Esophagus muscularis mucosa (tissue), 4 donors: ENCODE measurements at regions not wholly inside any gene's neighbourhood (a gene's known extent, or its start where the extent isn't known, plus 50 kb on each side); places are given as distances from the start of the nearest gene placed in this dataset.
A peak's percentile ranks its signal among the peaks of the same experiment; 100 is the strongest.

Experiments used
- DNase-seq: peaks from one replicate; pipeline ENCODE4 v3.0.0-alpha.2; 2017; ENCODE audit errors: extremely low spot score
- H3K27ac ChIP-seq, 4 donors: fragments of 200-600 bp; sonication (generic); replicated peaks in 1 of 4; 1 replicate in 3 of 4; 2 replicates in 1 of 4; pipeline ENCODE4 v1.5.1; 2016 to 2019; ENCODE audit warnings: mild to moderate bottlenecking in 1 of 4
- H3K27me3 ChIP-seq, 4 donors: fragments of 200-600 bp; sonication (generic); one replicate each; pipeline versions ENCODE4 v1.5.1 to v1.6.0; 2016 to 2019
- H3K36me3 ChIP-seq, 4 donors: fragments of 200-600 bp; sonication (generic); one replicate each; pipeline ENCODE4 v1.5.1; 2016 to 2019
- H3K4me1 ChIP-seq, 4 donors: fragments of 200-600 bp; sonication (generic); one replicate each; pipeline ENCODE4 v1.5.1; 2016 to 2019
- H3K4me3 ChIP-seq, 4 donors: fragments of 200-600 bp; sonication (generic); 1 replicate in 2 of 4; 2 replicates in 2 of 4; pipeline ENCODE4 v1.5.1; 2016 to 2019; ENCODE audit warnings: mild to moderate bottlenecking in 4 of 4, moderate library complexity in 1 of 4
- H3K9me3 ChIP-seq, 4 donors: fragments of 200-600 bp; sonication (generic); 1 replicate in 3 of 4; 2 replicates in 1 of 4; pipeline ENCODE4 v1.5.1; 2016 to 2019
- CTCF ChIP-seq, 3 experiments: fragments of 200-600 bp in 2 of 3; fragments of 450-650 bp in 1 of 3; sonication (generic) in 2 of 3; IDR thresholded peaks; one replicate each; pipeline ENCODE4 v1.5.1; 2017 to 2019; ENCODE audit warnings: antibody characterized with exemption in 3 of 3, mild to moderate bottlenecking in 2 of 3, moderate library complexity in 1 of 3
- EP300 ChIP-seq: sonication (generic); formaldehyde crosslinking; IDR thresholded peaks from one replicate; pipeline ENCODE4 v1.6.1; 2017; ENCODE audit warnings: antibody characterized with exemption
- POLR2A ChIP-seq: fragments of 450-650 bp; IDR thresholded peaks from one replicate; pipeline ENCODE4 v1.6.1; 2017; ENCODE audit warnings: antibody characterized with exemption, moderate library complexity, mild to moderate bottlenecking, low read depth
- POLR2AphosphoS5 ChIP-seq, 2 donors: sonication (generic); formaldehyde crosslinking; IDR thresholded peaks; one replicate each; pipeline ENCODE4 v1.6.1; 2017; ENCODE audit warnings: antibody characterized with exemption in 2 of 2
- WGBS: methylation state at CpG from one replicate; pipeline ENCODE4 v1.1.5; 2018; 5-methylcytosine and 5-hydroxymethylcytosine counted together
- intact Hi-C: fragments of 100-400 bp; cut with DNase I; formaldehyde crosslinking; loops from one replicate; pipeline ENCODE4 v1.15.1; 2023

GRCh38 chr14:50035214-50035613 lies 81.2 kb downstream of the VCPKMT start:
- WGBS = 92% methylated on average over 1 of the region's 1 CpG
- no peak overlapping the region for H3K27ac ChIP-seq
- no peak overlapping the region for H3K4me3 ChIP-seq
- H3K4me1 ChIP-seq = peaks cover 7 to 21% (median 11%) of the 10 kb centered on the region in 4 donors
- H3K9me3 ChIP-seq = no peaks in the 10 kb centered on the region
- H3K27me3 ChIP-seq = no peaks in the 10 kb centered on the region
- H3K36me3 ChIP-seq = no peaks in the 10 kb centered on the region
- DNase-seq = no peak
- TF ChIP-seq CTCF (IDR thresholded peaks at IDR 0.05) = no peak
- TF ChIP-seq EP300 = no peak
- TF ChIP-seq POLR2A = no peak
- TF ChIP-seq POLR2AphosphoS5 (IDR thresholded peaks at IDR 0.05) = no peak
- intact Hi-C loops = no loop called here

GRCh38 chr14:50036211-50036610 lies 80.2 kb downstream of the VCPKMT start:
- Histone ChIP-seq H3K36me3 (no peaks in the 10 kb centered on the region), H3K4me1 (peaks cover 9 to 30% (median 11%) of the 10 kb centered on the region in 4 donors), H3K27me3 (no peaks in the 10 kb centered on the region), H3K9me3 (no peaks in the 10 kb centered on the region), H3K27ac (no peak overlapping the region), H3K4me3 (no peak overlapping the region)
- WGBS = 68% methylated on average over 3 of the region's 3 CpGs
- intact Hi-C loops = no loop called here
- DNase-seq = no peak
- TF ChIP-seq CTCF (IDR thresholded peaks at IDR 0.05) (no peak), POLR2AphosphoS5 (IDR thresholded peaks at IDR 0.05) (no peak), EP300 (no peak), POLR2A (no peak)

- no peak overlapping the region for H3K27ac ChIP-seq
- no peaks in the 10 kb centered on the region for H3K9me3 ChIP-seq
- DNase-seq = no peak
- H3K4me1 ChIP-seq = peaks cover 9 to 30% (median 12%) of the 10 kb centered on the region in 4 donors
- intact Hi-C loops = no loop called here
- H3K4me3 ChIP-seq = no peak overlapping the region
- WGBS = 86% methylated on average over 4 of the region's 4 CpGs
- H3K36me3 ChIP-seq = no peaks in the 10 kb centered on the region
- TF ChIP-seq POLR2AphosphoS5 (IDR thresholded peaks at IDR 0.05) (no peak), EP300 (no peak), POLR2A (no peak), CTCF (IDR thresholded peaks at IDR 0.05) (no peak)
- H3K27me3 ChIP-seq = no peaks in the 10 kb centered on the region
Measured at GRCh38 chr14:50036637-50037036, 79.7 kb downstream of the VCPKMT start.

- Histone ChIP-seq H3K27me3 (no peaks in the 10 kb centered on the region), H3K9me3 (no peaks in the 10 kb centered on the region), H3K4me1 (peaks cover 9 to 30% (median 10%) of the 10 kb centered on the region in 4 donors), H3K36me3 (no peaks in the 10 kb centered on the region), H3K27ac (no peak overlapping the region), H3K4me3 (no peak overlapping the region)
- intact Hi-C loops = no loop called here
- no peak for TF ChIP-seq CTCF (IDR thresholded peaks at IDR 0.05)
- no peak for TF ChIP-seq EP300
- TF ChIP-seq POLR2A = no peak
- no peak for TF ChIP-seq POLR2AphosphoS5 (IDR thresholded peaks at IDR 0.05)
- 97% methylated on average over 2 of the region's 2 CpGs for WGBS
- no peak for DNase-seq
Measured at GRCh38 chr14:50037240-50037639, 79.1 kb downstream of the VCPKMT start.

GRCh38 chr14:50037852-50038251 lies 78.5 kb downstream of the VCPKMT start:
- WGBS = 49% methylated on average over 6 of the region's 6 CpGs
- intact Hi-C loops = no loop called here
- peak overlapping the region in 1 of 4 donors; percentile 10 for H3K27ac ChIP-seq
- peaks cover 9 to 30% (median 10%) of the 10 kb centered on the region in 4 donors for H3K4me1 ChIP-seq
- H3K9me3 ChIP-seq = no peaks in the 10 kb centered on the region
- no peaks in the 10 kb centered on the region for H3K36me3 ChIP-seq
- TF ChIP-seq CTCF (IDR thresholded peaks at IDR 0.05) (no peak), POLR2A (no peak), EP300 (no peak), POLR2AphosphoS5 (IDR thresholded peaks at IDR 0.05) (no peak)
- no peaks in the 10 kb centered on the region for H3K27me3 ChIP-seq
- no peak overlapping the region for H3K4me3 ChIP-seq
- DNase-seq = no peak
